Epithelial cell of proximal tubule (primary cell): ENCODE measurements at regions not wholly inside any gene's neighbourhood (a gene's known extent, or its start where the extent isn't known, plus 50 kb on each side); places are given as distances from the start of the nearest gene placed in this dataset.

Experiments
- DNase-seq: peaks from one replicate; pipeline ENCODE4 v3.0.0-alpha.2; 2011; ENCODE audit warnings: low read depth
- H3K4me3 ChIP-seq: 2 replicates; pipeline ENCODE4 v1.5.1; 2011; ENCODE audit warnings: low read depth, mild to moderate bottlenecking, low read length
- CTCF ChIP-seq: conservative IDR thresholded peaks from 2 replicates; pipeline ENCODE4 v1.5.1; 2012; ENCODE audit warnings: low read depth, mild to moderate bottlenecking, low read length

- no peak overlapping the region for H3K4me3 ChIP-seq
- TF ChIP-seq CTCF = no peak
- DNase-seq = no peak
Observed at GRCh38 chr6:81307651-81308214, 444.7 kb downstream of the TENT5A start.

- no peak for DNase-seq
- no peak for TF ChIP-seq CTCF
- no peak overlapping the region for H3K4me3 ChIP-seq
Observed at GRCh38 chr6:81304466-81304865, 448.0 kb downstream of the TENT5A start.

GRCh38 chr6:81300961-81301360, 451.5 kb downstream of the TENT5A start:
- TF ChIP-seq CTCF = no peak
- H3K4me3 ChIP-seq = no peak overlapping the region
- DNase-seq = no peak

GRCh38 chr6:81298751-81299150, 453.7 kb downstream of the TENT5A start:
- no peak for DNase-seq
- no peak for TF ChIP-seq CTCF
- H3K4me3 ChIP-seq = no peak overlapping the region

- no peak for TF ChIP-seq CTCF
- no peak overlapping the region for H3K4me3 ChIP-seq
Observed at GRCh38 chr6:81295310-81295709, 457.2 kb downstream of the TENT5A start.

GRCh38 chr6:81293896-81294295, 458.6 kb downstream of the TENT5A start:
- H3K4me3 ChIP-seq = no peak overlapping the region
- no peak for DNase-seq
- no peak for TF ChIP-seq CTCF

More at GRCh38 chr6:81295310-81295709, 457.2 kb downstream of the TENT5A start:
- no peak for DNase-seq

GRCh38 chr6:81289229-81289628, 463.3 kb downstream of the TENT5A start:
- no peak for DNase-seq
- H3K4me3 ChIP-seq = no peak overlapping the region

More at GRCh38 chr6:81289229-81289628, 463.3 kb downstream of the TENT5A start:
- no peak for TF ChIP-seq CTCF
